ENCODE measurements at regions not wholly inside any gene's neighbourhood (a gene's known extent, or its start where the extent isn't known, plus 50 kb on each side); places are given as distances from the start of the nearest gene placed in this dataset.
"Not testable (repeated sequence)": the region's sequence is repeated elsewhere in the genome, so short reads cannot be mapped to it uniquely, and the experiment has no call there.

DNA sequence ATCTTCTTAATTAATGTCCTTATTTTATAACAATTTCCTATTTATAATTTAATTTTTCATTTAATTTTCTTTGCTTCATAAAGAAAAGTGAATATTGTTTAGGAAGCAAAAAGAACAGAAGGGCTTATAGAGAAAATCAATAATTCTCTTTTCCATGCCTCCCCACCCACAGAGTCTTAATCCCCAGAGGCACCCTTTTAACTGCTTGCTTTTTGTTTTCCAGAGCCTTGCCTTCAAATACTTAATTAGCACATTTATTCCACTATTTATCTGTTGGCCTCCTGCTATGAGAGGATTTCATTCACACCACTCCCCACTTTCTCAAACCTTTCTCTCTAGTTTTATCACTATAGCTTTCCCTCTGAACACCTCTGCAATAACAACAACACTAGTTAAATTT is 373.6 kb downstream of the MBD2 start:
- Histone ChIP-seq H3K27me3 (ENCODE audit: low read depth) (no peaks in the 10 kb centered on the region), H3K9me3 (no peaks in the 10 kb centered on the region), H3K4me1 (no peaks in the 10 kb centered on the region), H3K36me3 (no peaks in the 10 kb centered on the region), H3K27ac (no peak overlapping the region), H3K4me3 (no peak overlapping the region)
- ATAC-seq (no peak), DNase-seq (no peak)
- TF ChIP-seq, protein P1, sequence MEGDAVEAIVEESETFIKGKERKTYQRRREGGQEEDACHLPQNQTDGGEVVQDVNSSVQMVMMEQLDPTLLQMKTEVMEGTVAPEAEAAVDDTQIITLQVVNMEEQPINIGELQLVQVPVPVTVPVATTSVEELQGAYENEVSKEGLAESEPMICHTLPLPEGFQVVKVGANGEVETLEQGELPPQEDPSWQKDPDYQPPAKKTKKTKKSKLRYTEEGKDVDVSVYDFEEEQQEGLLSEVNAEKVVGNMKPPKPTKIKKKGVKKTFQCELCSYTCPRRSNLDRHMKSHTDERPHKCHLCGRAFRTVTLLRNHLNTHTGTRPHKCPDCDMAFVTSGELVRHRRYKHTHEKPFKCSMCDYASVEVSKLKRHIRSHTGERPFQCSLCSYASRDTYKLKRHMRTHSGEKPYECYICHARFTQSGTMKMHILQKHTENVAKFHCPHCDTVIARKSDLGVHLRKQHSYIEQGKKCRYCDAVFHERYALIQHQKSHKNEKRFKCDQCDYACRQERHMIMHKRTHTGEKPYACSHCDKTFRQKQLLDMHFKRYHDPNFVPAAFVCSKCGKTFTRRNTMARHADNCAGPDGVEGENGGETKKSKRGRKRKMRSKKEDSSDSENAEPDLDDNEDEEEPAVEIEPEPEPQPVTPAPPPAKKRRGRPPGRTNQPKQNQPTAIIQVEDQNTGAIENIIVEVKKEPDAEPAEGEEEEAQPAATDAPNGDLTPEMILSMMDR (IDR thresholded peaks at IDR 0.05) = no peak
- intact Hi-C loops (cut with DNase I) = no loop called here

DNA sequence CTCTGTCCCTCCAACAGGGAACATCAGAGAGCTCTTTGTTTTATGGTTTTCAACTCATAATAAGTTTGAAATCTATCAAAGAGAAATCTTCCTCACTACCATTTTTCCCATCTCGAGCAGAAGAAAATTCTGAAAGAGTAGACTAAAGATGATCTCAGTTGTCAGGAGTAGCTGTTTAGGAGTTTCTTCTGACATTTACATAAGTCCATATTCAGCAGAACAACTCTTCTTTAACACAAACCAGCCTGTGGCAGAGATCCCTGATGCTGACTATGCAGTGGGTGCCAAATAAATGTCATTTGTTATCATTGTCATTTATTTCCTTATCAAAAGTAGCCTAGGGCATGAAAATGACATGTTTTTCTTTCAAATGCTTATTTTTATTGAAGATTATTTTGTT is 380.7 kb downstream of the MBD2 start:
- no peak for DNase-seq
- no peak overlapping the region for H3K4me3 ChIP-seq
- H3K9me3 ChIP-seq = no peaks in the 10 kb centered on the region
- no peaks in the 10 kb centered on the region for H3K27me3 ChIP-seq (ENCODE audit: low read depth)
- H3K27ac ChIP-seq = no peak overlapping the region
- no peak for ATAC-seq
- no peaks in the 10 kb centered on the region for H3K36me3 ChIP-seq
- H3K4me1 ChIP-seq = no peaks in the 10 kb centered on the region
- TF ChIP-seq, protein P1 (IDR thresholded peaks at IDR 0.05) = no peak
- intact Hi-C loops (cut with DNase I) = no loop called here

DNA sequence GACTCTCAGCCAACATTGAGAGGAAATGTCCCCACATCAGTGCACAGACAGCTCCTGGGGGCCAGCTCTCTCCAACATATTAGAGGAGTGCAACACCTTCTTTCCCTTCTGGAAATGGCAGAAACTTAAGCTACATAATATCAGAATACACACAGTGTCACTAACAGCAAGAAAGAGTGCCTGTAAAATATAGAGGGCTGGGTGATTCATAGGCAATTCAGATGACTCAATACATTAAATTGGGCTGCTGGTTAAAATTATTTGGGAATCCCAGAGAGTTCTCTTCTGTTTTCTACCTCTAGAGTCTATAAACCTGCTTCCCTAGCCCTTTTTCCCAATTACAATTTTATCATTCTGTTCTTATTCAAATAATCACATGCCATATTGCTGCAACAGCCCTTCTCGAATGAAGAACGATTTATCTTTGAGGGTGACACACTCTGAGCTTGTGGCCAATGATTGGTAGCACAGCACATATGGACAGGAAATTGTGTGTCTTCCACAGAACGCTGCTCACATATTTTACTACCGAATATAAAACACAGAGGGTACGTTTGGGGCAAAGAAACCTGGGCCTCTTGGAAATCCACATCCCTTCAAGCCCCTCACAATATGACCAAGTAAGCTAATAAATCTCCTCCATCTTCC is 381.2 kb downstream of the MBD2 start:
- Histone ChIP-seq H3K36me3 (no peaks in the 10 kb centered on the region), H3K4me3 (no peak overlapping the region), H3K9me3 (no peaks in the 10 kb centered on the region), H3K27me3 (ENCODE audit: low read depth) (no peaks in the 10 kb centered on the region), H3K27ac (no peak overlapping the region), H3K4me1 (no peaks in the 10 kb centered on the region)
- TF ChIP-seq, protein P1 (IDR thresholded peaks at IDR 0.05) = no peak
- DNase-seq (no peak), ATAC-seq (no peak)
- intact Hi-C loops (cut with DNase I) = no loop called here

DNA sequence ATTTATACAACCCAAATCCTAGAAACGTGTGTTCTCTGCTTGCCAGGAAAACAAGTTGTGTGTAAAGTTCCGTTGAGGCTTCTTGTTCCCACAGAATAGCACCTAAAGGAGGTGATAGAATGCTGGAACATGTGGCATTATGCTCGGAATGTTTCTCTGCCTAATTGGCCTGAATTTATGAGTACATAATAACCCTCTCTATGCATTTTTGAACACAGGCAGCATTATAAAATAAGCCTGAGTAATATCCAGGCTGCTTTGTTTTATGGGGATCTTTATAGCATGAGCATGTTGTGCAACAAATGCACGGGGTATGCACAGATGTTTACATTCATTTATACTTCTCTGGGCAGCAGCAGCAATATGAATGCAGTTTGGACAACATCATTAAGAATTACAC is 385.7 kb downstream of the MBD2 start:
- DNase-seq (no peak), ATAC-seq (no peak)
- H3K4me1 ChIP-seq = no peaks in the 10 kb centered on the region
- no peaks in the 10 kb centered on the region for H3K9me3 ChIP-seq
- no peaks in the 10 kb centered on the region for H3K27me3 ChIP-seq (ENCODE audit: low read depth)
- TF ChIP-seq, protein P1 (IDR thresholded peaks at IDR 0.05) = no peak
- no peaks in the 10 kb centered on the region for H3K36me3 ChIP-seq
- no peak overlapping the region for H3K27ac ChIP-seq
- no peak overlapping the region for H3K4me3 ChIP-seq
- intact Hi-C loops (cut with DNase I) = no loop called here

DNA sequence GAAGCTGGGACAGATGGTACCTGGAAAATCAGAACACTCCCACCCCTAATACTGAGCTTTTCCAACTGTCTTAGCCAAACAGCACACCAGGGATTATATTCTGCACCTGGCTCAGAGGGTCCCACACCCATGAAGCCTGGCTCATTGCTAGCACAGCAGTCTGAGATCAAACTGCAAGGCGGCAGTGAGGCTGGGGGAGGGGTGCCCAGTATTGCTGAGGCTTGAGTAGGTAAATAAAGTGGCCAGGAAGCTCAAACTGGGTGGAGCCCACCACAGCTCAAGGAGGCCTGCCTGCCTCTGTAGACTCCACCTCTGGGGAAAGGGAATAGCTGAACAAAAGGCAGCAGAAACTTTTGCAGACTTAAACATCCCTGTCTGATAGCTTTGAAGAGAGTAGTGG is 403.3 kb downstream of the MBD2 start:
- H3K27me3 ChIP-seq (ENCODE audit: low read depth); H3K4me1 ChIP-seq; H3K36me3 ChIP-seq; intact Hi-C loops (cut with DNase I); H3K27ac ChIP-seq; H3K4me3 ChIP-seq; ATAC-seq: not testable (repeated sequence)
- peaks cover 10% of the 10 kb centered on the region for H3K9me3 ChIP-seq
- DNase-seq = peak; percentile 48

DNA sequence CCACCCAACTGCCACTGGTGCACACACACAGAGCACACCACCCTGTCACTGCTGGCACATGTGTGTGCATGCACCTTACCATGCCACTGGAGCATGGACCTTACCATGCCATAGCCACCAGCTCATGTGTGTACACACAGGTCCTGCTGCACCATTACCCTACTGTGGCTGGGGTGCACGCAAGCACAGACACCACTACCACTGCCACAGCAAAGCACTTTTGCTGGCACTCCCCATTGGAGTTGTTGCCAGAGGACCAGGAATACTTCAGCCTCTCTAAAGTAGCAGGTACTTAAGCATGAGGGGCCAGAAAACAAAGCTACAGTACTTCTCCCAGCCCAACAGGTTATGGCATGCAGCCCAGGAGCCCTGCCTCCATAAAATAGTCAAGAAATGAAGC is 404.8 kb downstream of the MBD2 start:
- no peaks in the 10 kb centered on the region for H3K9me3 ChIP-seq
- no peaks in the 10 kb centered on the region for H3K27me3 ChIP-seq (ENCODE audit: low read depth)
- ATAC-seq (peak; percentile 89 to 93), DNase-seq (peak; percentile 60)
- no peaks in the 10 kb centered on the region for H3K36me3 ChIP-seq
- TF ChIP-seq, protein P1 (IDR thresholded peaks at IDR 0.05) = no peak
- intact Hi-C loops (cut with DNase I) = no loop called here
- no peak overlapping the region for H3K4me3 ChIP-seq
- H3K4me1 ChIP-seq = peaks cover 10% of the 10 kb centered on the region
- H3K27ac ChIP-seq = no peak overlapping the region
